ENCODE measurements at regions not wholly inside any gene's neighbourhood (a gene's known extent, or its start where the extent isn't known, plus 50 kb on each side); places are given as distances from the start of the nearest gene placed in this dataset.

DNA sequence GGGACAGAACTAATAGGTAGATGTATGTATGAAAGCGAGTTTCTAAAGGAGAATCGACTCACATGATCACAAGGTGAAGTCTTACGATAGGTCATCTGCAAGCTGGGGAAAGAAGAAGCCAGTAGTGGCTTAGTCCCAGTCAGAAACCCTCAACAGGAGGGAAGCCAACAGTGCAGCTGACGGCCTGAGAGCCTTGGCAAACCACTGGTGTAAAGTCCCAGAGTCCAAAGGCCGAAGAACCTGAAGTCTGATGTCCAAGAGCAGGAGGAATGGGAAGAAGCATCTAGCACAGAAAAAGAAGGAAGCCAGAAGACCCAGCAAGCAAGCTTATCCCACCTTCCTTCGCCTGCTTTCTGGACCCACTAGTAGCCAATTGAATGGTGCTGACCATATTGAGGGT is 507.6 kb upstream of the ARGLU1 start:
- TF ChIP-seq, protein P1, sequence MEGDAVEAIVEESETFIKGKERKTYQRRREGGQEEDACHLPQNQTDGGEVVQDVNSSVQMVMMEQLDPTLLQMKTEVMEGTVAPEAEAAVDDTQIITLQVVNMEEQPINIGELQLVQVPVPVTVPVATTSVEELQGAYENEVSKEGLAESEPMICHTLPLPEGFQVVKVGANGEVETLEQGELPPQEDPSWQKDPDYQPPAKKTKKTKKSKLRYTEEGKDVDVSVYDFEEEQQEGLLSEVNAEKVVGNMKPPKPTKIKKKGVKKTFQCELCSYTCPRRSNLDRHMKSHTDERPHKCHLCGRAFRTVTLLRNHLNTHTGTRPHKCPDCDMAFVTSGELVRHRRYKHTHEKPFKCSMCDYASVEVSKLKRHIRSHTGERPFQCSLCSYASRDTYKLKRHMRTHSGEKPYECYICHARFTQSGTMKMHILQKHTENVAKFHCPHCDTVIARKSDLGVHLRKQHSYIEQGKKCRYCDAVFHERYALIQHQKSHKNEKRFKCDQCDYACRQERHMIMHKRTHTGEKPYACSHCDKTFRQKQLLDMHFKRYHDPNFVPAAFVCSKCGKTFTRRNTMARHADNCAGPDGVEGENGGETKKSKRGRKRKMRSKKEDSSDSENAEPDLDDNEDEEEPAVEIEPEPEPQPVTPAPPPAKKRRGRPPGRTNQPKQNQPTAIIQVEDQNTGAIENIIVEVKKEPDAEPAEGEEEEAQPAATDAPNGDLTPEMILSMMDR (IDR thresholded peaks at IDR 0.05), result no peak
- no peak for TF ChIP-seq POLR2A (IDR thresholded peaks at IDR 0.05)
